CD4-positive, alpha-beta T cell (primary cell): ENCODE measurements at regions not wholly inside any gene's neighbourhood (a gene's known extent, or its start where the extent isn't known, plus 50 kb on each side); places are given as distances from the start of the nearest gene placed in this dataset.

Source experiments
- ATAC-seq: fragments of 200-7000 bp; cut with Tn5 transposase; one replicate; pipeline ENCODE4 v1.10.0; 2022; ENCODE audit warnings: mild to moderate bottlenecking; ENCODE audit not compliant: poor library complexity
- CTCF ChIA-PET: fragments of 350-600 bp; sonication (Branson Sonifier 250); formaldehyde crosslinking; loops from one replicate; lab custom pipeline; 2021; ENCODE audit warnings: antibody characterized with exemption, inconsistent platforms; lab: Charles Lee
- POLR2A ChIA-PET: fragments of 350-600 bp; sonication (Branson Sonifier 250); formaldehyde crosslinking; loops from one replicate; lab custom pipeline; 2021; ENCODE audit warnings: antibody characterized with exemption, inconsistent platforms; lab: Charles Lee
- DNase-seq, 14 experiments: peaks; one replicate each; pipeline ENCODE4 v3.0.0-alpha.2; 2013 to 2020; ENCODE audit warnings: mixed read lengths in 2 of 14
- H3K27ac ChIP-seq, 2 donors: one replicate each; pipeline versions ENCODE4 v1.5.1 to v1.7.0; 2013; ENCODE audit warnings: low read length in 2 of 2, low read depth in 1 of 2, mild to moderate bottlenecking in 1 of 2
- H3K27me3 ChIP-seq, 2 experiments: 1 replicate in 1 of 2; 2 replicates in 1 of 2; pipeline versions ENCODE4 v1.6.1 to v1.7.0; 2013; ENCODE audit warnings: low read length in 2 of 2, control low read depth in 1 of 2, mild to moderate bottlenecking in 1 of 2, moderate library complexity in 1 of 2; ENCODE audit not compliant: insufficient read depth in 2 of 2, control insufficient read depth in 1 of 2
- H3K36me3 ChIP-seq: one replicate; pipeline ENCODE4 v1.6.1; 2013; ENCODE audit warnings: low read length, control low read depth; ENCODE audit not compliant: insufficient read depth
- H3K4me1 ChIP-seq: one replicate; pipeline ENCODE4 v1.6.1; 2013; ENCODE audit warnings: low read length, control low read depth; ENCODE audit not compliant: insufficient read depth
- H3K4me3 ChIP-seq: one replicate; pipeline ENCODE4 v1.5.1; 2013; ENCODE audit warnings: mild to moderate bottlenecking, low read length, moderate library complexity
- H3K9me3 ChIP-seq, 2 experiments: 1 replicate in 1 of 2; 2 replicates in 1 of 2; pipeline versions ENCODE4 v1.6.1 to v1.7.0; 2013; ENCODE audit warnings: low read length in 2 of 2, mild to moderate bottlenecking in 2 of 2, control low read depth in 1 of 2, moderate library complexity in 1 of 2; ENCODE audit not compliant: control insufficient read depth in 1 of 2, insufficient read depth in 1 of 2
- H3K27ac Mint-ChIP-seq: one replicate; pipeline ENCODE4 v1.8.0; 2020; ENCODE audit warnings: mixed read lengths
- H3K27me3 Mint-ChIP-seq: one replicate; pipeline ENCODE4 v1.8.0; 2021; ENCODE audit warnings: mixed read lengths
- H3K36me3 Mint-ChIP-seq: one replicate; pipeline ENCODE4 v1.8.0; 2021; ENCODE audit warnings: low read depth, mixed read lengths
- H3K4me1 Mint-ChIP-seq: one replicate; pipeline ENCODE4 v1.8.0; 2021; ENCODE audit warnings: low read depth, mixed read lengths
- H3K4me3 Mint-ChIP-seq: one replicate; pipeline ENCODE4 v1.8.0; 2020; ENCODE audit warnings: mild to moderate bottlenecking, mixed read lengths
- H3K9me3 Mint-ChIP-seq: one replicate; pipeline ENCODE4 v1.8.0; 2020; ENCODE audit warnings: mixed read lengths
- CTCF ChIP-seq: fragments of 200-600 bp; IDR thresholded peaks from one replicate; pipeline ENCODE4 v1.8.0; 2022; ENCODE audit warnings: antibody characterized with exemption, mild to moderate bottlenecking
- intact Hi-C, 2 experiments: fragments of 100-400 bp; cut with DNase I in 1 of 2; cut with micrococcal nuclease in 1 of 2; formaldehyde crosslinking; loops; one replicate each; pipeline versions ENCODE4 v1.15.1 to v1.9.0; 2023 to 2025; cut with DNase I, micrococcal nuclease

DNA sequence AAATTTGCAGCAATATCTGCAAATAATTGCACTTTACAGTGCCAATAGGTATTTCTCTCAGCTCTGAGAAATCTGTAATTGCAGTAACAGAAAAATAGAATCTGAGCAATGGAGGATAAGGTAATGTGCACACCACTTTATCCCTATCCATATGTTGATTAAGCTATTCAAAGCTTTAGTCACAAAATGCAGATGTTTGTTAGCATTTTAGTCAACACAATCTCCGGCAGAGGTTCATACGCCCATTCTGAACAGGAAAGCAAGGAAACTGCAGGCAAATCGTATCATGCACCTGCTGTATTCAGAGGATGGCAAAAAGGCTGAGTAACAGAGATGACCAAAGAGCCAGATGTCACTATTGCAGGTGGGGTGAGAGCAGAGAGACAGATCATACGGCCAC, 566.2 kb upstream of the CDH2 start:
- Mint-ChIP-seq H3K4me3 (no peak overlapping the region), H3K9me3 (no peaks in the 10 kb centered on the region), H3K27ac (no peak overlapping the region), H3K4me1 (no peaks in the 10 kb centered on the region), H3K27me3 (no peaks in the 10 kb centered on the region), H3K36me3 (no peaks in the 10 kb centered on the region)
- CTCF ChIA-PET = no interaction called here
- H3K27ac ChIP-seq = no peak overlapping the region
- DNase-seq (no peak), ATAC-seq (no peak)
- no peaks in the 10 kb centered on the region for H3K36me3 ChIP-seq
- no peaks in the 10 kb centered on the region for H3K4me1 ChIP-seq
- no peak overlapping the region for H3K4me3 ChIP-seq
- H3K27me3 ChIP-seq = no peaks in the 10 kb centered on the region
- peaks cover 0 to 3% of the 10 kb centered on the region in 2 experiments for H3K9me3 ChIP-seq
- TF ChIP-seq CTCF = no peak
- intact Hi-C loops = loop anchor here in 1 of 2 experiments (10.0 kb wide), 1 partner anchor 62 kb away; no protein-coding TSS in a partner anchor
- POLR2A ChIA-PET = no interaction called here

GRCh38 chr18:28740575-28740974, 563.6 kb upstream of the CDH2 start:
- Histone ChIP-seq H3K27me3 (no peaks in the 10 kb centered on the region), H3K4me3 (no peak overlapping the region), H3K27ac (no peak overlapping the region), H3K9me3 (peaks cover 0 to 3% of the 10 kb centered on the region in 2 experiments), H3K4me1 (no peaks in the 10 kb centered on the region), H3K36me3 (no peaks in the 10 kb centered on the region)
- H3K36me3 Mint-ChIP-seq = no peaks in the 10 kb centered on the region
- ATAC-seq (no peak), DNase-seq (no peak)
- intact Hi-C loops = loop anchor here in 1 of 2 experiments (10.0 kb wide), 1 partner anchor 64 kb away; no protein-coding TSS in a partner anchor
- no peak overlapping the region for H3K4me3 Mint-ChIP-seq
- no peak for TF ChIP-seq CTCF
- POLR2A ChIA-PET = no interaction called here
- peaks cover 2% of the 10 kb centered on the region for H3K9me3 Mint-ChIP-seq
- CTCF ChIA-PET = interaction anchor here (1.1 kb wide), 1 partner anchor 9 kb away, joined by 3 read pairs; no protein-coding TSS in a partner anchor
- H3K27ac Mint-ChIP-seq = no peak overlapping the region
- no peaks in the 10 kb centered on the region for H3K4me1 Mint-ChIP-seq
- no peaks in the 10 kb centered on the region for H3K27me3 Mint-ChIP-seq

DNA sequence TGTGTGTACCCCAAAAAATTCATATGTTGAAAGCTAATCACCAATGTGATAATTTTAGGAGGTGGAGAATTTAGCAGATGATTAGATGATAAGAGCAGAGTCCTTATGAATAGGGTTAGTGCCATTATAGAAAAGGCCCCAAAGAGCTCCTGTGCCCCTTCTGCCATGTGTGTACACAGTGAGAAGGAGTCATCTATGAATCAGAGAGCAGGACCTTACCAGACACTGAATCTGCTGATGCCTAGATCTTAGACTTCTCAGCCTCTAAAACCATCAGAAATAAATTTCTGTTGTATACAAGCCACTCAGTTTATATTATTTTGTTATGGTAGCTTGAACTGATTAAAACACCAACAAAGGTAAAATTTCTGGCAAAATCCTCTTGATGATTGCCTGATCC, 560.0 kb upstream of the CDH2 start:
- no peaks in the 10 kb centered on the region for H3K9me3 ChIP-seq
- no peak for ATAC-seq
- no peak overlapping the region for H3K27ac ChIP-seq
- CTCF ChIA-PET = no interaction called here
- Mint-ChIP-seq H3K9me3 (peaks cover 6% of the 10 kb centered on the region), H3K27me3 (no peaks in the 10 kb centered on the region), H3K27ac (no peak overlapping the region), H3K4me3 (no peak overlapping the region), H3K36me3 (no peaks in the 10 kb centered on the region), H3K4me1 (no peaks in the 10 kb centered on the region)
- H3K36me3 ChIP-seq = no peaks in the 10 kb centered on the region
- DNase-seq = no peak
- H3K4me1 ChIP-seq = no peaks in the 10 kb centered on the region
- H3K4me3 ChIP-seq = no peak overlapping the region
- no peaks in the 10 kb centered on the region for H3K27me3 ChIP-seq
- intact Hi-C loops = no loop called here
- no peak for TF ChIP-seq CTCF
- POLR2A ChIA-PET = no interaction called here
